Left kidney (tissue), 1 donor: ENCODE measurements at regions not wholly inside any gene's neighbourhood (a gene's known extent, or its start where the extent isn't known, plus 50 kb on each side); places are given as distances from the start of the nearest gene placed in this dataset.

Experiments
- DNase-seq: peaks from one replicate; pipeline ENCODE4 v3.0.0-alpha.2; 2013

- no peak for DNase-seq
Observed at GRCh38 chr3:193962986-193963685, 172.8 kb upstream of the HES1 start.

- no peak for DNase-seq
Observed at GRCh38 chr3:193963808-193964516, 172.0 kb upstream of the HES1 start.

GRCh38 chr3:193964517-193964880 lies 171.4 kb upstream of the HES1 start:
- no peak for DNase-seq

GRCh38 chr3:193968380-193968974 lies 167.5 kb upstream of the HES1 start:
- no peak for DNase-seq

- peak; percentile 58 for DNase-seq
Observed at GRCh38 chr3:193970131-193970772, 165.7 kb upstream of the HES1 start.

GRCh38 chr3:193970773-193971206 lies 165.2 kb upstream of the HES1 start:
- no peak for DNase-seq

- DNase-seq = no peak
Observed at GRCh38 chr3:193971261-193971751, 164.6 kb upstream of the HES1 start.

- DNase-seq = no peak
Observed at GRCh38 chr3:193971966-193972365, 164.0 kb upstream of the HES1 start.

GRCh38 chr3:193972832-193973231 lies 163.1 kb upstream of the HES1 start:
- DNase-seq = no peak

GRCh38 chr3:193974191-193974652 lies 161.7 kb upstream of the HES1 start:
- no peak for DNase-seq

GRCh38 chr3:193974671-193975535 lies 161.0 kb upstream of the HES1 start:
- DNase-seq = no peak

- no peak for DNase-seq
Observed at GRCh38 chr3:193977622-193978021, 158.3 kb upstream of the HES1 start.

GRCh38 chr3:193978030-193978429 lies 157.9 kb upstream of the HES1 start:
- DNase-seq = no peak

GRCh38 chr3:193978486-193978885 lies 157.5 kb upstream of the HES1 start:
- DNase-seq = no peak

- DNase-seq = no peak
Observed at GRCh38 chr3:193980326-193980725, 155.6 kb upstream of the HES1 start.

- no peak for DNase-seq
Observed at GRCh38 chr3:193980905-193981304, 155.0 kb upstream of the HES1 start.

- DNase-seq = no peak
Observed at GRCh38 chr3:193981504-193981903, 154.4 kb upstream of the HES1 start.

- DNase-seq = no peak
Observed at GRCh38 chr3:193982258-193982659, 153.7 kb upstream of the HES1 start.

GRCh38 chr3:193983846-193984818 lies 151.8 kb upstream of the HES1 start:
- DNase-seq = no peak

GRCh38 chr3:193984876-193985275 lies 151.1 kb upstream of the HES1 start:
- no peak for DNase-seq
